HepG2 (cell line): ENCODE measurements at regions not wholly inside any gene's neighbourhood (a gene's known extent, or its start where the extent isn't known, plus 50 kb on each side); places are given as distances from the start of the nearest gene placed in this dataset.

Experiments
- DMTF1 ChIP-seq: sonication (generic); formaldehyde crosslinking; IDR thresholded peaks from 2 replicates; pipeline ENCODE4 v1.4.0; 2020; ENCODE audit warnings: mild to moderate bottlenecking, missing genetic modification reagents
- NFYB ChIP-seq: sonication (generic); formaldehyde crosslinking; IDR thresholded peaks from 2 replicates; pipeline ENCODE4 v1.4.0; 2020; ENCODE audit warnings: missing genetic modification reagents
- PAX8 ChIP-seq: sonication (generic); formaldehyde crosslinking; IDR thresholded peaks from 2 replicates; pipeline ENCODE4 v1.8.0; 2022; ENCODE audit warnings: mild to moderate bottlenecking, missing genetic modification reagents, borderline replicate concordance
- RAD21 ChIP-seq: fragments of 450-650 bp; formaldehyde crosslinking; IDR thresholded peaks from 2 replicates; pipeline ENCODE4 v1.5.0; 2020; ENCODE audit warnings: mild to moderate bottlenecking
- RERE ChIP-seq: IDR thresholded peaks from 2 replicates; pipeline ENCODE4 v1.6.1; 2016; ENCODE audit warnings: low read depth, missing genetic modification reagents, missing compliant biosample characterization
- SMC3 ChIP-seq: IDR thresholded peaks from 2 replicates; pipeline ENCODE4 v1.6.1; 2011; ENCODE audit warnings: low read length, improper control_type of control experiment
- SSRP1 ChIP-seq: IDR thresholded peaks from 2 replicates; pipeline ENCODE4 v1.6.1; 2016; ENCODE audit warnings: control low read depth
- STAG1 ChIP-seq: sonication (generic); formaldehyde crosslinking; IDR thresholded peaks from 2 replicates; pipeline ENCODE4 v1.4.0; 2020; ENCODE audit warnings: missing genetic modification reagents
- ZNF580 ChIP-seq: IDR thresholded peaks from 2 replicates; pipeline ENCODE4 v1.6.1; 2016; ENCODE audit warnings: low read depth, borderline replicate concordance

GRCh38 chr3:148459931-148460513 lies 237.7 kb upstream of the AGTR1 start (continued):
- TF ChIP-seq RERE (no peak), NFYB (CRISPR knock-in tag) (no peak), RAD21 (CRISPR knock-in tag) (peak; percentile 48; the same call in 1 of the 2 replicates), SMC3 (peak; percentile 45), ZNF580 (CRISPR knock-in tag) (no peak), DMTF1 (CRISPR knock-in tag) (no peak), STAG1 (CRISPR knock-in tag) (peak; percentile 66), PAX8 (CRISPR knock-in tag) (no peak), SSRP1 (CRISPR knock-in tag) (no peak)
